ENCODE measurements at regions not wholly inside any gene's neighbourhood (a gene's known extent, or its start where the extent isn't known, plus 50 kb on each side); places are given as distances from the start of the nearest gene placed in this dataset.
"Not testable (repeated sequence)": the region's sequence is repeated elsewhere in the genome, so short reads cannot be mapped to it uniquely, and the experiment has no call there.

DNA sequence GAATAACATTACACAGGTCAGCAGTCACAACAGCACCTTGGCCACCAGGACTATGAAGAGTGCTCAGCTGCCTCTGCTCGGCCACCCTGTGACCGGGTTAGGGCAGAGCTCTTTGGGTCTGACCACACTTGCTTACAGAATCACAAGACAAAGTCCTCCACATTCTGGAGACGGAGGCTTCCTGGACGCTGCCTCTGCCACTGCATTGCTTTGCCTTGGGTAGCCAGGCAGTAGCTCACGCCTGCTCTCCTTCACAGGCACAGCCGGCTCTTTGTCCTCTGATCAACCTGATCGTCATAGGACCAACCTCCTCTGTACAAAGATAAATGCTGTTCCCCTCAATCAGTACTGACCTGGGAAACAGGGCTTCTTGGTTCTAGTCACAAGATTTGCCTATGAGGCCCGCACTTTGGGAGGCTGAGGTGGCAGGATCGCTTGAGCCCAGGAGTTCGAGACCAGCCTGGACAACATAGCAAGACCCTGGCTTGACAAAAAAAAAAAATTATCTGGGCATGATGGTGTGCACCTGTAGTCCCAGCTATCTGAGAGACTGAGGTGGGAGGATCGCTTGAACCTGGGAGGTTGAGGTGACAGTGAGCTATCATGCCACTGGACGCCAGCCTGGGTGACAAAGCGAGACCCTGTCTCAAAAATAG lies 128.4 kb upstream of the IER5L start:
- H3K36me3 Mint-ChIP-seq: no peaks in the 10 kb centered on the region
- no peaks in the 10 kb centered on the region for H3K36me3 ChIP-seq (ENCODE audit: insufficient read depth, low read length)
- POLR2A ChIA-PET (ENCODE audit: partially characterized antibody): interaction anchor here (0.6 to 1.3 kb wide), 2 partner anchors 117 to 284 kb away, joined by 3 to 4 read pairs; no protein-coding TSS in a partner anchor
- H3K27ac Mint-ChIP-seq: no peak overlapping the region
- intact Hi-C loops (cut with micrococcal nuclease): no loop called here
- no peak for DNase-seq
- no peaks in the 10 kb centered on the region for H3K4me1 ChIP-seq (ENCODE audit: insufficient read depth, low read length)
- no peak overlapping the region for H3K4me3 ChIP-seq (ENCODE audit: low read length in 2 of 2)
- no peak overlapping the region for H3K27ac ChIP-seq (ENCODE audit: low read depth, low read length)
- no peak overlapping the region for H3K4me3 Mint-ChIP-seq
- no peaks in the 10 kb centered on the region for H3K9me3 ChIP-seq (ENCODE audit: control insufficient read depth in 1 of 2, low read length in 2 of 2)
- H3K27me3 ChIP-seq (ENCODE audit: insufficient read depth, low read length): no peaks in the 10 kb centered on the region
- peaks cover 0 to 5% (median 2%) of the 10 kb centered on the region in 4 donors for H3K4me1 Mint-ChIP-seq
- peaks cover 0 to 4% (median under 1%) of the 10 kb centered on the region in 8 donors for H3K9me3 Mint-ChIP-seq
- H3K27me3 Mint-ChIP-seq: peaks cover 0 to 3% of the 10 kb centered on the region in 2 donors
- CTCF ChIA-PET (ENCODE audit: partially characterized antibody): no interaction called here

- Mint-ChIP-seq H3K27ac (no peak overlapping the region), H3K9me3 (peaks cover 0 to 4% (median 2%) of the 10 kb centered on the region in 8 donors), H3K27me3 (peaks cover 3 to 8% of the 10 kb centered on the region in 2 donors), H3K4me3 (no peak overlapping the region), H3K36me3 (no peaks in the 10 kb centered on the region), H3K4me1 (peaks cover 0 to 5% (median 2%) of the 10 kb centered on the region in 4 donors)
- intact Hi-C loops (cut with micrococcal nuclease): no loop called here
- H3K4me3 ChIP-seq (ENCODE audit: low read length in 2 of 2): no peak overlapping the region
- CTCF ChIA-PET (ENCODE audit: partially characterized antibody): no interaction called here
- no peak overlapping the region for H3K27ac ChIP-seq (ENCODE audit: low read depth, low read length)
- H3K36me3 ChIP-seq (ENCODE audit: insufficient read depth, low read length): no peaks in the 10 kb centered on the region
- no peaks in the 10 kb centered on the region for H3K27me3 ChIP-seq (ENCODE audit: insufficient read depth, low read length)
- no peaks in the 10 kb centered on the region for H3K4me1 ChIP-seq (ENCODE audit: insufficient read depth, low read length)
- H3K9me3 ChIP-seq (ENCODE audit: control insufficient read depth in 1 of 2, low read length in 2 of 2): no peaks in the 10 kb centered on the region
- POLR2A ChIA-PET (ENCODE audit: partially characterized antibody): no interaction called here
- DNase-seq: no peak
Measured at GRCh38 chr9:129305246-129305645, 127.2 kb upstream of the IER5L start.

DNA sequence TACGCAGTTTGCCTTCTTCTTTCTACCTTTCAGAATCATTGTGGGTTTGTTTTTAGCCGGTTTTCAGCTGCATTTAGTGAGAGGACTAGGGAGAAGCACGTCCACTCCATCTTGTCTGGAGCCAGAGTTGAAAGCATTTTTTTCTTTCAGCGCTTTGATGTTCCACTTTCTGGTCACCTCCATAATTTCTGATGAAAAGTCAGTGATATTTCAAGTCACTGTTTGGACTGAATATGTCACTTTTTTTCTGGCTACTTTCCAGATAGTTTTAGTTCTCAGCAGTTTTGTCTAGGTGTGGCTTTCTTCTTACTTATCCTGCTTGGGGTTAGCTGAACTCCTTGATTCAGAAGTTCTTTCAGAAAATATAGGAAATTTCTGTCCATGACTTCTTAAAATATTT lies 123.9 kb upstream of the IER5L start:
- H3K36me3 Mint-ChIP-seq: no peaks in the 10 kb centered on the region
- no peak overlapping the region for H3K27ac Mint-ChIP-seq
- H3K9me3 Mint-ChIP-seq: peaks cover 0 to 8% (median 2%) of the 10 kb centered on the region in 8 donors
- no peak overlapping the region for H3K4me3 ChIP-seq (ENCODE audit: low read length in 2 of 2)
- no peak for DNase-seq
- H3K36me3 ChIP-seq (ENCODE audit: insufficient read depth, low read length): no peaks in the 10 kb centered on the region
- ChIA-PET POLR2A (ENCODE audit: partially characterized antibody) (no interaction called here), CTCF (ENCODE audit: partially characterized antibody) (no interaction called here)
- intact Hi-C loops (cut with micrococcal nuclease): no loop called here
- no peaks in the 10 kb centered on the region for H3K27me3 ChIP-seq (ENCODE audit: insufficient read depth, low read length)
- H3K4me1 ChIP-seq (ENCODE audit: insufficient read depth, low read length): no peaks in the 10 kb centered on the region
- no peak overlapping the region for H3K4me3 Mint-ChIP-seq
- H3K9me3 ChIP-seq (ENCODE audit: control insufficient read depth in 1 of 2, low read length in 2 of 2): no peaks in the 10 kb centered on the region
- no peak overlapping the region for H3K27ac ChIP-seq (ENCODE audit: low read depth, low read length)
- H3K27me3 Mint-ChIP-seq: peaks cover 7% of the 10 kb centered on the region in 2 donors
- H3K4me1 Mint-ChIP-seq: peaks cover 0 to under 1% (median 0%) of the 10 kb centered on the region in 4 donors

- H3K36me3 Mint-ChIP-seq; H3K27ac ChIP-seq (ENCODE audit: low read depth, low read length); H3K27me3 Mint-ChIP-seq; CTCF ChIA-PET (ENCODE audit: partially characterized antibody); H3K4me1 Mint-ChIP-seq; H3K9me3 ChIP-seq (ENCODE audit: control insufficient read depth in 1 of 2, low read length in 2 of 2); H3K36me3 ChIP-seq (ENCODE audit: insufficient read depth, low read length); H3K4me3 Mint-ChIP-seq; H3K4me1 ChIP-seq (ENCODE audit: insufficient read depth, low read length); H3K4me3 ChIP-seq (ENCODE audit: low read length in 2 of 2); H3K27ac Mint-ChIP-seq; intact Hi-C loops (cut with micrococcal nuclease); POLR2A ChIA-PET (ENCODE audit: partially characterized antibody); DNase-seq; H3K27me3 ChIP-seq (ENCODE audit: insufficient read depth, low read length): not testable (repeated sequence)
- H3K9me3 Mint-ChIP-seq: peaks cover 0 to 13% (median 5%) of the 10 kb centered on the region in 8 donors
Measured at GRCh38 chr9:129296195-129296594, 118.1 kb upstream of the IER5L start.

- ChIA-PET POLR2A (ENCODE audit: partially characterized antibody) (no interaction called here), CTCF (ENCODE audit: partially characterized antibody) (no interaction called here)
- Histone ChIP-seq H3K27me3 (ENCODE audit: insufficient read depth, low read length) (no peaks in the 10 kb centered on the region), H3K27ac (ENCODE audit: low read depth, low read length) (no peak overlapping the region), H3K4me3 (ENCODE audit: low read length in 2 of 2) (no peak overlapping the region), H3K4me1 (ENCODE audit: insufficient read depth, low read length) (no peaks in the 10 kb centered on the region), H3K9me3 (ENCODE audit: control insufficient read depth in 1 of 2, low read length in 2 of 2) (no peaks in the 10 kb centered on the region), H3K36me3 (ENCODE audit: insufficient read depth, low read length) (no peaks in the 10 kb centered on the region)
- Mint-ChIP-seq H3K9me3 (peaks cover 0 to 5% (median 2%) of the 10 kb centered on the region in 8 donors), H3K36me3 (no peaks in the 10 kb centered on the region), H3K27ac (no peak overlapping the region), H3K27me3 (no peaks in the 10 kb centered on the region), H3K4me3 (no peak overlapping the region), H3K4me1 (no peaks in the 10 kb centered on the region)
- no peak for DNase-seq
- intact Hi-C loops (cut with micrococcal nuclease): no loop called here
Measured at GRCh38 chr9:129291041-129291501, 113.0 kb upstream of the IER5L start.

DNA sequence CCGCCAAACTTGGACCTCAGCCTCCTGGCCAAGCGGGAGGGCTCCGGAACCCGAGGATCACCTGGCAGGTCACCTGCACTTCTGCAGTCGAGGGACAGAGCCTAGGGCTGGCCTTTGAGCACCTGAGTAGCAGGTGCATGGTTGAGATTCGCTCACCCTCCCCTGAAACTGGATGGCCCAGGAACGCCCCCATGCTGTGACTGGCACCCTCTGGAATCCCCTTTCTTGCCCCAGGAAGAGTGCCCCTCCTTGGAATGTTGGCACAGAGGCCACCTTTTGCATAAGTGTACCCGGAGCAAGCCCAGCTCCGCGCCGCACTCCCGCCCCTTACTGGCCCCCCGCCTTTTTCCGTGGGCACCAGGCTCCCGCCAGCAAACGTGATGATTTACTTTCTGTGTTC lies 112.5 kb upstream of the IER5L start:
- Histone ChIP-seq H3K4me1 (ENCODE audit: insufficient read depth, low read length) (no peaks in the 10 kb centered on the region), H3K9me3 (ENCODE audit: control insufficient read depth in 1 of 2, low read length in 2 of 2) (no peaks in the 10 kb centered on the region), H3K27me3 (ENCODE audit: insufficient read depth, low read length) (no peaks in the 10 kb centered on the region), H3K36me3 (ENCODE audit: insufficient read depth, low read length) (no peaks in the 10 kb centered on the region), H3K27ac (ENCODE audit: low read depth, low read length) (no peak overlapping the region), H3K4me3 (ENCODE audit: low read length in 2 of 2) (no peak overlapping the region)
- Mint-ChIP-seq H3K27ac (no peak overlapping the region), H3K9me3 (peaks cover 0 to 4% (median under 1%) of the 10 kb centered on the region in 8 donors), H3K4me3 (no peak overlapping the region), H3K27me3 (no peaks in the 10 kb centered on the region), H3K4me1 (no peaks in the 10 kb centered on the region), H3K36me3 (no peaks in the 10 kb centered on the region)
- intact Hi-C loops (cut with micrococcal nuclease): no loop called here
- no peak for DNase-seq
- POLR2A ChIA-PET (ENCODE audit: partially characterized antibody): no interaction called here
- CTCF ChIA-PET (ENCODE audit: partially characterized antibody): no interaction called here

DNA sequence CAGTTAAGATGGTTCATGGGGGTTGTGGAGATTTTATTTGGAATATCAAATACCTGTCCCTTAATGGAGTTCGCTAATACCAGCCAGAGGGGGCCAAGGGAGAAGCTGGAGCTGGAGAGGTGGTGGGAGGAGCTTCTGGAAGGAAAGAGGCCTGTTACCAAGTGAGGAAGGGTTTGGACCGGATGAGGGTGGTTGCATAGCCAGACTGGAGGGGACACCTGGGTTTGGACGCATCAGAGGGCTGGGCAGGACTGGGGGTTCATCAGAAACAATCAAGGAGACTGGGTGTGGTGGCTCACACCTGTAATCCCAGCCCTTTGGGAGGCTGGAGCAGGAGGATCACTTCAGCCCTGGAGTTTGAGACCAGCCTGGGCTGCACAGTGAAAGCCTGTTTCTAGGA lies 111.8 kb upstream of the IER5L start:
- intact Hi-C loops (cut with micrococcal nuclease): no loop called here
- peak overlapping the region in 1 of 7 donors; percentile 55 for H3K27ac Mint-ChIP-seq
- H3K27me3 ChIP-seq (ENCODE audit: insufficient read depth, low read length): no peaks in the 10 kb centered on the region

More for the DNA sequence above, 111.8 kb upstream of the IER5L start:
- no peak overlapping the region for H3K4me3 ChIP-seq (ENCODE audit: low read length in 2 of 2)
- CTCF ChIA-PET (ENCODE audit: partially characterized antibody): no interaction called here
- no peaks in the 10 kb centered on the region for H3K4me1 ChIP-seq (ENCODE audit: insufficient read depth, low read length)
- Mint-ChIP-seq H3K4me3 (no peak overlapping the region), H3K9me3 (no peaks in the 10 kb centered on the region), H3K27me3 (no peaks in the 10 kb centered on the region), H3K4me1 (no peaks in the 10 kb centered on the region), H3K36me3 (no peaks in the 10 kb centered on the region)
- no peak overlapping the region for H3K27ac ChIP-seq (ENCODE audit: low read depth, low read length)
- H3K9me3 ChIP-seq (ENCODE audit: control insufficient read depth in 1 of 2, low read length in 2 of 2): no peaks in the 10 kb centered on the region
- POLR2A ChIA-PET (ENCODE audit: partially characterized antibody): no interaction called here
- no peak for DNase-seq
- H3K36me3 ChIP-seq (ENCODE audit: insufficient read depth, low read length): no peaks in the 10 kb centered on the region

Data from CD4-positive, alpha-beta memory T cell (primary cell).